ENCODE measurements at regions not wholly inside any gene's neighbourhood (a gene's known extent, or its start where the extent isn't known, plus 50 kb on each side); places are given as distances from the start of the nearest gene placed in this dataset.

- no peak for FAIRE-seq
Observed at GRCh38 chr6:67634199-67634598, 1000.9 kb upstream of the ADGRB3 start.

- no peak for FAIRE-seq
Observed at GRCh38 chr6:67633058-67633457, 1002.0 kb upstream of the ADGRB3 start.

GRCh38 chr6:67630146-67630545 lies 1004.9 kb upstream of the ADGRB3 start:
- FAIRE-seq, result no peak

GRCh38 chr6:67629258-67629657 lies 1005.8 kb upstream of the ADGRB3 start:
- no peak for FAIRE-seq

GRCh38 chr6:67615796-67616195 lies 1019.3 kb upstream of the ADGRB3 start:
- FAIRE-seq, result no peak

- FAIRE-seq, result no peak
Observed at GRCh38 chr6:67608099-67608749, 1026.9 kb upstream of the ADGRB3 start.

GRCh38 chr6:67606906-67607828 lies 1027.9 kb upstream of the ADGRB3 start:
- FAIRE-seq, result no peak

- FAIRE-seq, result no peak
Observed at GRCh38 chr6:67594366-67594765, 1040.7 kb upstream of the ADGRB3 start.

GRCh38 chr6:67593247-67593646 lies 1041.8 kb upstream of the ADGRB3 start:
- FAIRE-seq, result no peak

GRCh38 chr6:67591910-67592309 lies 1043.2 kb upstream of the ADGRB3 start:
- no peak for FAIRE-seq

- no peak for FAIRE-seq
Observed at GRCh38 chr6:67567842-67568241, 1067.2 kb upstream of the ADGRB3 start.

GRCh38 chr6:67563671-67564070 lies 1071.4 kb upstream of the ADGRB3 start:
- FAIRE-seq, result no peak

- no peak for FAIRE-seq
Observed at GRCh38 chr6:67560068-67560467, 1075.0 kb upstream of the ADGRB3 start.

- FAIRE-seq, result no peak
Observed at GRCh38 chr6:67558985-67559384, 1076.1 kb upstream of the ADGRB3 start.

GRCh38 chr6:67544851-67545452 lies 1090.1 kb upstream of the ADGRB3 start:
- no peak for FAIRE-seq

GRCh38 chr6:67541586-67541985 lies 1093.5 kb upstream of the ADGRB3 start:
- no peak for FAIRE-seq

- FAIRE-seq, result no peak
Observed at GRCh38 chr6:67538032-67538431, 1097.0 kb upstream of the ADGRB3 start.

- no peak for FAIRE-seq
Observed at GRCh38 chr6:67535946-67536345, 1099.1 kb upstream of the ADGRB3 start.

GRCh38 chr6:67506352-67506751 lies 1128.7 kb upstream of the ADGRB3 start:
- no peak for FAIRE-seq

- FAIRE-seq, result no peak
Observed at GRCh38 chr6:67501755-67502154, 1133.3 kb upstream of the ADGRB3 start.

- FAIRE-seq, result no peak
Observed at GRCh38 chr6:67497749-67498148, 1137.3 kb upstream of the ADGRB3 start.

GRCh38 chr6:67496191-67496590 lies 1138.9 kb upstream of the ADGRB3 start:
- FAIRE-seq, result no peak

GRCh38 chr6:67493682-67494081 lies 1141.4 kb upstream of the ADGRB3 start:
- no peak for FAIRE-seq

GRCh38 chr6:67475700-67476099 lies 1159.4 kb upstream of the ADGRB3 start:
- no peak for FAIRE-seq

Data from A204.1 (cell line).